ENCODE measurements at regions not wholly inside any gene's neighbourhood (a gene's known extent, or its start where the extent isn't known, plus 50 kb on each side); places are given as distances from the start of the nearest gene placed in this dataset.

GRCh38 chr1:199197695-199198094 lies 558.9 kb downstream of the PTPRC start:
- H3K27me3 ChIP-seq: no peaks in the 10 kb centered on the region
- H3K4me1 ChIP-seq: no peaks in the 10 kb centered on the region
- DNase-seq: no peak
- intact Hi-C loops (cut with DNase I; ENCODE audit: low total_unique reads): no loop called here
- no peaks in the 10 kb centered on the region for H3K9me3 ChIP-seq
- H3K27ac ChIP-seq: no peak overlapping the region
- no peak overlapping the region for H3K4me3 ChIP-seq
- no peak for TF ChIP-seq CTCF (IDR thresholded peaks at IDR 0.05)
- H3K36me3 ChIP-seq: no peaks in the 10 kb centered on the region

DNA sequence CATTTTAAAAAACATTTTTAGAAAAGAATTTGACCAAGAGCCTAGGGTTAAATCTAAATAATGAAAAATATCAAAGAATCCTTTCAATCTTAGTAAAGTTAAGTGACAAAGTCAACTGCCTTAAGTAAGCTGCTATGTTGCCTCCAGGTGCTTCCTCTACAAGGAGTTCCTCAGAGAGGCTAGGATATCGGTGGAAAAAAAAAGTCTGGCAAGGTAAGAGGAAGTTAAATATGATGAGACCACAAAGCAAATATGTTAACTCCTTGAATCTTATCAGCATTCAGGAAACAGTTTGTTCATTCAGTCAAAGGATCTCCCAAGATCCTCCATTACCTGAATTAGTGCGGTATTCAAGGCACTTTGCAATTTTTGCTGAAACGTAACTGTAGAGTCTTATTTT lies 563.5 kb downstream of the PTPRC start:
- TF ChIP-seq CTCF (IDR thresholded peaks at IDR 0.05): no peak
- H3K9me3 ChIP-seq: no peaks in the 10 kb centered on the region
- no peaks in the 10 kb centered on the region for H3K36me3 ChIP-seq
- no peaks in the 10 kb centered on the region for H3K27me3 ChIP-seq
- H3K4me1 ChIP-seq: no peaks in the 10 kb centered on the region
- H3K4me3 ChIP-seq: no peak overlapping the region
- intact Hi-C loops (cut with DNase I; ENCODE audit: low total_unique reads): no loop called here
- H3K27ac ChIP-seq: no peak overlapping the region
- DNase-seq: no peak

- Histone ChIP-seq H3K4me3 (no peak overlapping the region), H3K36me3 (no peaks in the 10 kb centered on the region), H3K27ac (no peak overlapping the region), H3K9me3 (no peaks in the 10 kb centered on the region), H3K4me1 (no peaks in the 10 kb centered on the region), H3K27me3 (no peaks in the 10 kb centered on the region)
- intact Hi-C loops (cut with DNase I; ENCODE audit: low total_unique reads): no loop called here
- DNase-seq: no peak
- TF ChIP-seq CTCF (IDR thresholded peaks at IDR 0.05): no peak
Measured at GRCh38 chr1:199204231-199204630, 565.4 kb downstream of the PTPRC start.

GRCh38 chr1:199205740-199206441 lies 567.1 kb downstream of the PTPRC start:
- Histone ChIP-seq H3K4me1 (no peaks in the 10 kb centered on the region), H3K4me3 (no peak overlapping the region), H3K9me3 (no peaks in the 10 kb centered on the region), H3K36me3 (no peaks in the 10 kb centered on the region), H3K27ac (no peak overlapping the region), H3K27me3 (no peaks in the 10 kb centered on the region)
- intact Hi-C loops (cut with DNase I; ENCODE audit: low total_unique reads): no loop called here
- no peak for DNase-seq
- no peak for TF ChIP-seq CTCF (IDR thresholded peaks at IDR 0.05)

DNA sequence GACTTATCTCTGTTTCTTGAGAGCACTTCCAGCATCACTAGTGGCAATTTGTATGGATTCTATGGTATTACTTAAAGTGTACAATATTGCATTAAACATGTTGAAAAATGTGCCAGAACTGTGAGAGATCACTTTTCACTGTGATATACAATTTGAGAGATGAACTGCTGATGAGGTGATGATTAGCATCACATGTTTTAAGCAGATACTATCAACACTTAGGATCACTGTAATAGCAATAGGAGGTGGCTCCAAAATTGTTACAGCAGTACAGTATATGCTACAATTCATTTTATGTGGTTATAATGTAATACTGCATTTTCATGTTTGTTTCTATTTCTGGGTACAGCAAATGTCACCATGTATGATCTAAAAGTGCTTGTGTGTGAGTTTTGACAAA lies 570.0 kb downstream of the PTPRC start:
- intact Hi-C loops (cut with DNase I; ENCODE audit: low total_unique reads): no loop called here
- H3K27me3 ChIP-seq: no peaks in the 10 kb centered on the region
- H3K36me3 ChIP-seq: no peaks in the 10 kb centered on the region
- H3K4me1 ChIP-seq: no peaks in the 10 kb centered on the region
- no peaks in the 10 kb centered on the region for H3K9me3 ChIP-seq
- no peak overlapping the region for H3K4me3 ChIP-seq
- DNase-seq: no peak
- no peak overlapping the region for H3K27ac ChIP-seq
- no peak for TF ChIP-seq CTCF (IDR thresholded peaks at IDR 0.05)

DNA sequence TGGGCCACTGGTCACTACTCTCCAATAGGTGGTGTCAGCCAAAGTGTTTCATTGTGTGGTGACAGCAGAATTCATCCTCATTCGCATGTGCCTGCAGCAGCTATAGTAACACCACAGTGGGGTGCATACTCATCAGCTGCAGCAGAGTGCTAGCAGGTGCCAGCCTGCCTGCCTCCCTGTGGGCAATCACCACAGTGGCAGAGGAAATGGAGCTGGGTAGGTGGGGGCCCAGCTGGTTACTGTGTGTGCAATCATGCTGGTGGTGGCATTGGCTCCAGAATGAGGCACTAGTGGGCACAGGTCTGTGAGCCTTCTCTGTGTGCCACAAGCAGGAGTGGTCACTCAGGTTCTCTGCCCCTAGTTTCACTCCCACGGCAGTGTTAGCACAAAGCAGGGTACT lies 579.2 kb downstream of the PTPRC start:
- Histone ChIP-seq H3K9me3 (no peaks in the 10 kb centered on the region), H3K27me3 (no peaks in the 10 kb centered on the region), H3K4me1 (no peaks in the 10 kb centered on the region), H3K36me3 (no peaks in the 10 kb centered on the region), H3K27ac (no peak overlapping the region), H3K4me3 (no peak overlapping the region)
- TF ChIP-seq CTCF (IDR thresholded peaks at IDR 0.05): no peak
- intact Hi-C loops (cut with DNase I; ENCODE audit: low total_unique reads): no loop called here
- DNase-seq: no peak

Data from tibial artery (tissue), 4 donors.